Smooth muscle cell (in vitro differentiated cells): ENCODE measurements at regions not wholly inside any gene's neighbourhood (a gene's known extent, or its start where the extent isn't known, plus 50 kb on each side); places are given as distances from the start of the nearest gene placed in this dataset.

Experiments used
- DNase-seq: peaks from one replicate; lab custom pipeline; 2025; ENCODE audit not compliant: unreplicated experiment; lab: John Stamatoyannopoulos, UW
- H2AFZ ChIP-seq: fragments of 200-600 bp; sonication (generic); 2 replicates; pipeline ENCODE4 v1.6.0; 2016; ENCODE audit warnings: antibody characterized with exemption, low read depth, mild to moderate bottlenecking
- H3F3A ChIP-seq: fragments of 200-600 bp; sonication (generic); 2 replicates; pipeline ENCODE4 v1.6.0; 2017; ENCODE audit warnings: antibody characterized with exemption, low read depth
- H3K27ac ChIP-seq: fragments of 200-600 bp; sonication (generic); 2 replicates; pipeline ENCODE4 v1.5.1; 2016; ENCODE audit warnings: low read depth, mild to moderate bottlenecking
- H3K27me3 ChIP-seq: fragments of 200-600 bp; sonication (generic); 2 replicates; pipeline ENCODE4 v1.6.1; 2016; ENCODE audit warnings: low read depth, mild to moderate bottlenecking
- H3K36me3 ChIP-seq: fragments of 200-600 bp; sonication (generic); 2 replicates; pipeline ENCODE4 v1.5.1; 2016; ENCODE audit warnings: low read depth
- H3K4me1 ChIP-seq: fragments of 200-600 bp; sonication (generic); 2 replicates; pipeline ENCODE4 v1.5.1; 2016; ENCODE audit warnings: low read depth
- H3K4me2 ChIP-seq: fragments of 200-600 bp; sonication (generic); 2 replicates; pipeline ENCODE4 v1.6.0; 2016; ENCODE audit warnings: mild to moderate bottlenecking
- H3K4me3 ChIP-seq: fragments of 200-600 bp; sonication (generic); 2 replicates; pipeline ENCODE4 v1.5.1; 2016; ENCODE audit warnings: mild to moderate bottlenecking
- H3K79me2 ChIP-seq: fragments of 200-600 bp; sonication (generic); 2 replicates; pipeline ENCODE4 v1.6.0; 2016; ENCODE audit warnings: low read depth, mild to moderate bottlenecking
- H3K9ac ChIP-seq: fragments of 200-600 bp; sonication (generic); 2 replicates; pipeline ENCODE4 v1.6.0; 2016; ENCODE audit warnings: low read depth
- H3K9me3 ChIP-seq: fragments of 200-600 bp; sonication (generic); replicated peaks from 2 replicates; pipeline ENCODE4 v1.5.1; 2016; ENCODE audit warnings: low read depth
- H4K20me1 ChIP-seq: fragments of 200-600 bp; sonication (generic); 2 replicates; pipeline ENCODE4 v1.6.0; 2016; ENCODE audit warnings: low read depth
- WGBS: methylation state at CpG from one replicate; pipeline ENCODE4 v1.1.7; 2016; ENCODE audit warnings: low lambda C conversion rate; 5-methylcytosine and 5-hydroxymethylcytosine counted together
- TF ChIP-seq, protein P1 (sequence below): fragments of 200-600 bp; sonication (generic); IDR thresholded peaks from 2 replicates; pipeline ENCODE4 v1.5.1; 2017; ENCODE audit warnings: borderline replicate concordance, mild to moderate bottlenecking, antibody characterized with exemption; ENCODE audit not compliant: insufficient read depth, poor library complexity, severe bottlenecking

GRCh38 chr3:64377942-64378341 is 152.7 kb upstream of the PRICKLE2 start:
- H3K4me1 ChIP-seq: no peaks in the 10 kb centered on the region
- no peak overlapping the region for H3K4me2 ChIP-seq
- WGBS: 100% methylated on average over 4 of the region's 5 CpGs
- H3K9me3 ChIP-seq: peaks cover 7% of the 10 kb centered on the region
- DNase-seq: no peak
- H2AFZ ChIP-seq: no peak overlapping the region
- no peak overlapping the region for H3K9ac ChIP-seq
- TF ChIP-seq, protein P1, sequence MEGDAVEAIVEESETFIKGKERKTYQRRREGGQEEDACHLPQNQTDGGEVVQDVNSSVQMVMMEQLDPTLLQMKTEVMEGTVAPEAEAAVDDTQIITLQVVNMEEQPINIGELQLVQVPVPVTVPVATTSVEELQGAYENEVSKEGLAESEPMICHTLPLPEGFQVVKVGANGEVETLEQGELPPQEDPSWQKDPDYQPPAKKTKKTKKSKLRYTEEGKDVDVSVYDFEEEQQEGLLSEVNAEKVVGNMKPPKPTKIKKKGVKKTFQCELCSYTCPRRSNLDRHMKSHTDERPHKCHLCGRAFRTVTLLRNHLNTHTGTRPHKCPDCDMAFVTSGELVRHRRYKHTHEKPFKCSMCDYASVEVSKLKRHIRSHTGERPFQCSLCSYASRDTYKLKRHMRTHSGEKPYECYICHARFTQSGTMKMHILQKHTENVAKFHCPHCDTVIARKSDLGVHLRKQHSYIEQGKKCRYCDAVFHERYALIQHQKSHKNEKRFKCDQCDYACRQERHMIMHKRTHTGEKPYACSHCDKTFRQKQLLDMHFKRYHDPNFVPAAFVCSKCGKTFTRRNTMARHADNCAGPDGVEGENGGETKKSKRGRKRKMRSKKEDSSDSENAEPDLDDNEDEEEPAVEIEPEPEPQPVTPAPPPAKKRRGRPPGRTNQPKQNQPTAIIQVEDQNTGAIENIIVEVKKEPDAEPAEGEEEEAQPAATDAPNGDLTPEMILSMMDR: no peak
- H3K27ac ChIP-seq: no peak overlapping the region
- H3K4me3 ChIP-seq: no peak overlapping the region
- no peaks in the 10 kb centered on the region for H3K36me3 ChIP-seq
- no peaks in the 10 kb centered on the region for H4K20me1 ChIP-seq
- no peaks in the 10 kb centered on the region for H3K27me3 ChIP-seq
- no peaks in the 10 kb centered on the region for H3F3A ChIP-seq
- H3K79me2 ChIP-seq: no peaks in the 10 kb centered on the region

DNA sequence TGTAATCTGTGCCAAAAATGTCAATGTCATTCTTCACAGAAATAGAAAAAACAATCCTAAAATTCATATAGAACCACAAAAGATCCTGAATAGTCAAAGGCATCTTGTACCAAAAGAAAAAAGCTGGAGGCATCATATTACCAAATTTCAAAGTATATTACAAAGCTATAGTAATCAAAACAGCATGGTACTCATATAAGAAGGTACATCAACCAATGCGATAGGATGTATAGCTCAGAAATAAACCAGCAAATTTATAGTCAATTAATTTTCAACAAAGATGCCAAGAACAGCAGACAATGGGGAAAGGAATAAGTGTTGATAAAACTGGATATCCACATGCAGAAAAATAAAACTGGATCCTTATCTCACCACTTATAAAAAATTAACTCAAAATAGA is 150.5 kb upstream of the PRICKLE2 start:
- WGBS: 96% methylated on average over 1 of the region's 1 CpG
- DNase-seq: no peak
- no peaks in the 10 kb centered on the region for H3K4me1 ChIP-seq
- TF ChIP-seq, protein P1: no peak
- H3K79me2 ChIP-seq: no peaks in the 10 kb centered on the region
- H3K4me3 ChIP-seq: no peak overlapping the region
- H3K36me3 ChIP-seq: no peaks in the 10 kb centered on the region
- H4K20me1 ChIP-seq: no peaks in the 10 kb centered on the region
- no peaks in the 10 kb centered on the region for H3K27me3 ChIP-seq
- H3F3A ChIP-seq: no peaks in the 10 kb centered on the region
- peaks cover 7% of the 10 kb centered on the region for H3K9me3 ChIP-seq
- H2AFZ ChIP-seq: no peak overlapping the region
- H3K9ac ChIP-seq: no peak overlapping the region
- H3K27ac ChIP-seq: no peak overlapping the region
- H3K4me2 ChIP-seq: no peak overlapping the region

DNA sequence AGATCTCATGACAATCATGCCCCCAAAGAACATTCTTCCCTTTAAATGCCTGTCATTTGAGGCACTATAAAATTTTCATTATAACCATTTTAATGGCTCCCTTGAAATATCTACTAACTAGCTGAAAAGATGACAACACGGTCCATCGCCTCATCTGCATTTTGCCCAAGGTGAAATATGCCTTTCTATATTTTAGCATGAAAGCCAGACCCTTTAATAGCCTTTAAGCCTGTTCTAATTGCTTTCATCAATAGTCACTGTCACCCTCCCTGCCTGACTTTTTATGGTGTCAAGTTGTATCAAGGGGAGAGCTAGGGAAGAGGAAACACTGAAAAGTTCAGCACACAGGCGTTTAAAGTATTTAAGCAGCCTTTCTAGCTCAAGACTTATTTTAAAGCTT is 144.1 kb upstream of the PRICKLE2 start:
- WGBS: 89% methylated on average over 3 of the region's 3 CpGs

More for the DNA sequence above, 144.1 kb upstream of the PRICKLE2 start:
- no peak for DNase-seq
- no peak overlapping the region for H2AFZ ChIP-seq
- no peaks in the 10 kb centered on the region for H3K4me1 ChIP-seq
- peaks cover 8% of the 10 kb centered on the region for H4K20me1 ChIP-seq
- H3K4me2 ChIP-seq: peak overlapping the region; percentile 26
- H3F3A ChIP-seq: peaks cover 18% of the 10 kb centered on the region
- no peak overlapping the region for H3K27ac ChIP-seq
- no peak overlapping the region for H3K4me3 ChIP-seq
- H3K36me3 ChIP-seq: no peaks in the 10 kb centered on the region
- TF ChIP-seq, protein P1: no peak
- no peaks in the 10 kb centered on the region for H3K9me3 ChIP-seq
- H3K79me2 ChIP-seq: no peaks in the 10 kb centered on the region
- no peaks in the 10 kb centered on the region for H3K27me3 ChIP-seq
- H3K9ac ChIP-seq: no peak overlapping the region
